GM12878 (cell line): ENCODE measurements at regions not wholly inside any gene's neighbourhood (a gene's known extent, or its start where the extent isn't known, plus 50 kb on each side); places are given as distances from the start of the nearest gene placed in this dataset.

ENCODE experiments used
- ATAC-seq: fragments of 200-7000 bp; cut with Tn5 transposase; 3 replicates; pipeline ENCODE4 v1.9.1; 2020; ENCODE audit warnings: mild to moderate bottlenecking, moderate library complexity
- BruUV-seq: library from RNA; stranded (reverse); fragments of 400-500 nt; replicated peaks from 2 replicates; lab custom pipeline; 2021; lab: Mats Ljungman, UMichigan
- CTCF ChIA-PET: fragments of 300-600 bp; sonication (Branson Sonifier 250); formaldehyde crosslinking; extraction: SDS; loops from one replicate; lab custom pipeline; 2021; ENCODE audit warnings: inconsistent platforms; lab: Yijun Ruan, JAX
- POLR2A ChIA-PET: fragments of 350-600 bp; formaldehyde crosslinking; extraction: SDS; loops from one replicate; lab custom pipeline; 2021; ENCODE audit warnings: inconsistent platforms; lab: Charles Lee
- RAD21 ChIA-PET: fragments of 300-600 bp; sonication (Branson Sonifier 250); formaldehyde crosslinking; loops from one replicate; lab custom pipeline; 2023; ENCODE audit warnings: antibody characterized with exemption; ENCODE audit not compliant: unreplicated experiment; lab: Charles Lee
- SMC1A ChIA-PET: fragments of 300-600 bp; sonication (Branson Sonifier 250); formaldehyde crosslinking; loops from one replicate; lab custom pipeline; 2023; ENCODE audit not compliant: unreplicated experiment, uncharacterized antibody; lab: Charles Lee
- DNase-seq: peaks from one replicate; pipeline ENCODE4 v3.0.0-alpha.2; 2011; ENCODE audit warnings: low read depth, low spot score
- FAIRE-seq: peaks from 3 replicates; lab custom pipeline; 2011; peaks lifted over from hg19 to GRCh38; lab: Jason Lieb, UNC
- H2AFZ ChIP-seq: 2 replicates; pipeline ENCODE4 v1.6.0; 2011; ENCODE audit warnings: low read depth, low read length, control low read depth; ENCODE audit not compliant: control insufficient read depth
- H3K27ac ChIP-seq: 2 replicates; pipeline ENCODE4 v1.5.1; 2011; ENCODE audit warnings: control low read depth; ENCODE audit not compliant: control insufficient read depth, insufficient read depth
- H3K27me3 ChIP-seq, 2 experiments: replicated peaks in 1 of 2; 2 replicates each; pipeline versions ENCODE4 v1.6.0 to v1.6.1; 2011; ENCODE audit warnings: low read length in 1 of 2; ENCODE audit not compliant: control insufficient read depth in 2 of 2, insufficient read depth in 2 of 2
- H3K36me3 ChIP-seq, 2 experiments: 2 replicates each; pipeline ENCODE4 v1.5.1; 2011; ENCODE audit warnings: low read length in 1 of 2; ENCODE audit not compliant: control insufficient read depth in 2 of 2, insufficient read depth in 2 of 2
- H3K4me1 ChIP-seq: 2 replicates; pipeline ENCODE4 v1.6.1; 2011; ENCODE audit warnings: mild to moderate bottlenecking, low read length, moderate library complexity, mixed read lengths; ENCODE audit not compliant: control insufficient read depth, insufficient read depth
- H3K4me2 ChIP-seq: 2 replicates; pipeline ENCODE4 v1.6.0; 2011; ENCODE audit warnings: control low read depth; ENCODE audit not compliant: control insufficient read depth, insufficient read depth
- H3K4me3 ChIP-seq: fragments of 200-600 bp; sonication (generic); 2 replicates; pipeline ENCODE4 v1.5.1; 2016
- H3K79me2 ChIP-seq: 2 replicates; pipeline ENCODE4 v1.6.0; 2011; ENCODE audit warnings: low read length; ENCODE audit not compliant: control insufficient read depth, insufficient read depth
- H3K9ac ChIP-seq: 2 replicates; pipeline ENCODE4 v1.8.0; 2011; ENCODE audit warnings: low read length, control low read depth, mixed read lengths; ENCODE audit not compliant: control insufficient read depth, insufficient read depth
- H3K9me3 ChIP-seq: replicated peaks from 3 replicates; pipeline ENCODE4 v1.5.1; 2011; ENCODE audit warnings: mild to moderate bottlenecking, low read length; ENCODE audit not compliant: control insufficient read depth, insufficient read depth
- H4K20me1 ChIP-seq: 2 replicates; pipeline ENCODE4 v1.6.0; 2011; ENCODE audit not compliant: control insufficient read depth, insufficient read depth
- CREB1 ChIP-seq: IDR thresholded peaks from 2 replicates; pipeline ENCODE4 v1.6.1; 2012; ENCODE audit warnings: low read depth, mild to moderate bottlenecking, inconsistent platforms
- DPF2 ChIP-seq: fragments of 450-650 bp; IDR thresholded peaks from 2 replicates; pipeline ENCODE4 v1.6.1; 2017; ENCODE audit warnings: mild to moderate bottlenecking
- ESRRA ChIP-seq: IDR thresholded peaks from 2 replicates; pipeline ENCODE4 v1.6.1; 2012; ENCODE audit warnings: mild to moderate bottlenecking, low read length, improper control_type of control experiment
- EZH2 ChIP-seq: IDR thresholded peaks from 2 replicates; pipeline ENCODE4 v1.6.1; 2012; ENCODE audit warnings: low read depth, mild to moderate bottlenecking, control low read depth, inconsistent platforms, low read length, borderline replicate concordance; ENCODE audit not compliant: control insufficient read depth
- NR2F1 ChIP-seq: fragments of 450-650 bp; conservative IDR thresholded peaks from 2 replicates; pipeline ENCODE4 v1.6.1; 2017; ENCODE audit warnings: mild to moderate bottlenecking
- PML ChIP-seq: IDR thresholded peaks from 2 replicates; pipeline ENCODE4 v1.6.1; 2012; ENCODE audit warnings: low read length, inconsistent platforms
- SMAD5 ChIP-seq: IDR thresholded peaks from 2 replicates; pipeline ENCODE4 v1.6.1; 2016; ENCODE audit warnings: antibody characterized with exemption, low read depth
- WGBS: methylation state at CpG from one replicate; pipeline ENCODE4 v1.1.6; 2016; ENCODE audit warnings: low lambda C conversion rate; ENCODE audit not compliant: insufficient replicate concordance, insufficient coverage; ENCODE audit errors: missing lambda C conversion rate; 5-methylcytosine and 5-hydroxymethylcytosine counted together
- in situ Hi-C: fragments of 300-500 bp; cut with MboI; formaldehyde crosslinking; loops from 9 replicates; pipeline ENCODE4 v1.14.3; 2018; ENCODE audit warnings: mixed read lengths
- intact Hi-C: fragments of 100-400 bp; cut with micrococcal nuclease; formaldehyde crosslinking; loops from one replicate; pipeline ENCODE4 v1.14.2; 2022; ENCODE audit not compliant: unreplicated experiment
- TF ChIP-seq, protein P1 (sequence below): IDR thresholded peaks from 2 replicates; pipeline ENCODE4 v1.6.1; 2011; ENCODE audit warnings: mild to moderate bottlenecking, low read depth, low read length, moderate library complexity; ENCODE audit not compliant: insufficient replicate concordance
- TF ChIP-seq, protein P2 (sequence below), 3 experiments: IDR thresholded peaks in 2 of 3; conservative IDR thresholded peaks in 1 of 3; 2 replicates each; pipeline ENCODE4 v1.5.1; 2011; ENCODE audit warnings: low read depth in 3 of 3, low read length in 3 of 3, mild to moderate bottlenecking in 3 of 3, control low read depth in 2 of 3, moderate library complexity in 2 of 3, inconsistent platforms in 1 of 3, mixed read lengths in 1 of 3; ENCODE audit not compliant: control insufficient read depth in 2 of 3, insufficient read depth in 1 of 3; ENCODE audit errors: extremely low read depth in 1 of 3
- TF ChIP-seq, protein P3 (sequence below): fragments of 450-650 bp; IDR thresholded peaks from 2 replicates; pipeline ENCODE4 v1.6.1; 2016; ENCODE audit warnings: mild to moderate bottlenecking

DNA sequence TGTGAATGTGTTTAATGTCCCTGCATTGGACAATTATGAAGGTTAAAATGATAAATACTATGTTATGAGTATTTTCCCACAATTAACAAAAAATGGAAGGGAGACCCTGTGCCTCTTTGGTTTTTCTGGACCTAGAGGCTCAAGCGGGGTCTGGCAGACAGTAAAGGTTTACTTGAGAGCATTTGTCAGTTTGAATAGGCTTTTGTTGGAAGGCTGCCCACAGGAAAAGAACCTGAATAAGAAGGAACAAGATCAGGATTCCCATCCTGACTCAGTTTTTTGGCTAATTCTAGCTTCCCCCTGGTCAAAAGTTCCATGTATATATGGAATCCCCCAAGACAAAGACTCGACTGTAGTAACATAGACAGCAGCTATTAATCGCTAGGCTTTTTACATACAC, 150.9 kb upstream of the JUN start:
- ChIA-PET SMC1A (no interaction called here), RAD21 (interaction anchor here (0.6 kb wide), 1 partner anchor 34 kb away, joined by 3 read pairs; no protein-coding TSS in a partner anchor), CTCF (no interaction called here), POLR2A (no interaction called here)
- Histone ChIP-seq H4K20me1 (no peaks in the 10 kb centered on the region), H3K4me3 (no peak overlapping the region), H3K9ac (no peak overlapping the region), H3K4me1 (no peaks in the 10 kb centered on the region), H3K9me3 (no peaks in the 10 kb centered on the region), H3K36me3 (no peaks in the 10 kb centered on the region), H3K79me2 (no peaks in the 10 kb centered on the region), H3K4me2 (no peak overlapping the region), H2AFZ (no peak overlapping the region), H3K27me3 (no peaks in the 10 kb centered on the region), H3K27ac (no peak overlapping the region)
- 93% methylated on average over 3 of the region's 3 CpGs for WGBS
- in situ Hi-C loops (no loop called here), intact Hi-C loops (no loop called here)
- no peak for ATAC-seq
- no peak for DNase-seq
- no TSS peak for BruUV-seq
- no peak for FAIRE-seq
- TF ChIP-seq, protein P1, sequence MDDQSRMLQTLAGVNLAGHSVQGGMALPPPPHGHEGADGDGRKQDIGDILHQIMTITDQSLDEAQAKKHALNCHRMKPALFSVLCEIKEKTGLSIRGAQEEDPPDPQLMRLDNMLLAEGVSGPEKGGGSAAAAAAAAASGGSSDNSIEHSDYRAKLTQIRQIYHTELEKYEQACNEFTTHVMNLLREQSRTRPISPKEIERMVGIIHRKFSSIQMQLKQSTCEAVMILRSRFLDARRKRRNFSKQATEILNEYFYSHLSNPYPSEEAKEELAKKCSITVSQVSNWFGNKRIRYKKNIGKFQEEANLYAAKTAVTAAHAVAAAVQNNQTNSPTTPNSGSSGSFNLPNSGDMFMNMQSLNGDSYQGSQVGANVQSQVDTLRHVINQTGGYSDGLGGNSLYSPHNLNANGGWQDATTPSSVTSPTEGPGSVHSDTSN: no peak
- TF ChIP-seq PML: no peak
- no peak for TF ChIP-seq SMAD5
- TF ChIP-seq, protein P2, sequence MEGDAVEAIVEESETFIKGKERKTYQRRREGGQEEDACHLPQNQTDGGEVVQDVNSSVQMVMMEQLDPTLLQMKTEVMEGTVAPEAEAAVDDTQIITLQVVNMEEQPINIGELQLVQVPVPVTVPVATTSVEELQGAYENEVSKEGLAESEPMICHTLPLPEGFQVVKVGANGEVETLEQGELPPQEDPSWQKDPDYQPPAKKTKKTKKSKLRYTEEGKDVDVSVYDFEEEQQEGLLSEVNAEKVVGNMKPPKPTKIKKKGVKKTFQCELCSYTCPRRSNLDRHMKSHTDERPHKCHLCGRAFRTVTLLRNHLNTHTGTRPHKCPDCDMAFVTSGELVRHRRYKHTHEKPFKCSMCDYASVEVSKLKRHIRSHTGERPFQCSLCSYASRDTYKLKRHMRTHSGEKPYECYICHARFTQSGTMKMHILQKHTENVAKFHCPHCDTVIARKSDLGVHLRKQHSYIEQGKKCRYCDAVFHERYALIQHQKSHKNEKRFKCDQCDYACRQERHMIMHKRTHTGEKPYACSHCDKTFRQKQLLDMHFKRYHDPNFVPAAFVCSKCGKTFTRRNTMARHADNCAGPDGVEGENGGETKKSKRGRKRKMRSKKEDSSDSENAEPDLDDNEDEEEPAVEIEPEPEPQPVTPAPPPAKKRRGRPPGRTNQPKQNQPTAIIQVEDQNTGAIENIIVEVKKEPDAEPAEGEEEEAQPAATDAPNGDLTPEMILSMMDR (IDR thresholded peaks at IDR 0.05 in 2 of 3, conservative IDR thresholded peaks at IDR 0.05 in 1 of 3; ENCODE audit: control insufficient read depth in 2 of 3, extremely low read depth in 1 of 3, insufficient read depth in 1 of 3, low read depth in 3 of 3, low read length in 3 of 3): no peak
- no peak for TF ChIP-seq CREB1
- no peak for TF ChIP-seq EZH2
- TF ChIP-seq NR2F1: no peak
- no peak for TF ChIP-seq ESRRA
- TF ChIP-seq, protein P3, sequence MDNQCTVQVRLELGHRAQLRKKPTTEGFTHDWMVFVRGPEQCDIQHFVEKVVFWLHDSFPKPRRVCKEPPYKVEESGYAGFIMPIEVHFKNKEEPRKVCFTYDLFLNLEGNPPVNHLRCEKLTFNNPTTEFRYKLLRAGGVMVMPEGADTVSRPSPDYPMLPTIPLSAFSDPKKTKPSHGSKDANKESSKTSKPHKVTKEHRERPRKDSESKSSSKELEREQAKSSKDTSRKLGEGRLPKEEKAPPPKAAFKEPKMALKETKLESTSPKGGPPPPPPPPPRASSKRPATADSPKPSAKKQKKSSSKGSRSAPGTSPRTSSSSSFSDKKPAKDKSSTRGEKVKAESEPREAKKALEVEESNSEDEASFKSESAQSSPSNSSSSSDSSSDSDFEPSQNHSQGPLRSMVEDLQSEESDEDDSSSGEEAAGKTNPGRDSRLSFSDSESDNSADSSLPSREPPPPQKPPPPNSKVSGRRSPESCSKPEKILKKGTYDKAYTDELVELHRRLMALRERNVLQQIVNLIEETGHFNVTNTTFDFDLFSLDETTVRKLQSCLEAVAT: no peak
- TF ChIP-seq DPF2: no peak
